ENCODE measurements at regions not wholly inside any gene's neighbourhood (a gene's known extent, or its start where the extent isn't known, plus 50 kb on each side); places are given as distances from the start of the nearest gene placed in this dataset.
"Not testable (repeated sequence)": the region's sequence is repeated elsewhere in the genome, so short reads cannot be mapped to it uniquely, and the experiment has no call there.

DNA sequence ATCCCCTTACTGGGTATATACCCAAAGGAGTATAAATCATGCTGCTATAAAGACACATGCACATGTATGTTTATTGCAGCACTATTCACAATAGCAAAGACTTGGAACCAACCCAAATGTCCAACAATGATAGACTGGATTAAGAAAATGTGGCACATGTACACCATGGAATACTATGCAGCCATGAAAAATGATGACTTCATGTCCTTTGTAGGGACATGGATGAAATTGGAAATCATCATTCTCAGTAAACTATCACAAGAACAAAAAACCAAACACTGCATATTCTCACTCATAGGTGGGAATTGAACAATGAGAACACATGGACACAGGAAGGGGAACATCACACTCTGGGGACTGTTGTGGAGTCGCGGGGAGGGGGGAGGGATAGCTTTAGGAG lies 161.7 kb upstream of the PHACTR1 start:
- DNase-seq, result not testable (repeated sequence)

DNA sequence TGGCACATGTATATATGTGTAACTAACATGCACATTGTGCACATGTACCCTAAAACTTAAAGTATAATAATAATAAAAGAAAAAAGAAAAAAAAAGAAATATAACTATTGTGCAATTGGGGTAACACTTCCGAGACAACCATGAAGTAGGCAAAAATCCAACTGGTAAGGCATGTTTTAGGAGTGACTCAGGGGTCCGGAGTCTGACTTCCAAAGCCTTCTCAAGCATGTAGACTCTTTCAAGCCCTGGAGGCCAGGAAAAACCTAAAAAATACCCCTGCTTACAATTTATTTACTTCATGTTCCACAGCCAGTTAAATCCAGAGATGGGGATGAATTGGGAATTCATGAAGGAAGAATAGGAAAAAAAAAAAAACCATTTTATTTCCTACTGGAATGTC lies 161.3 kb upstream of the PHACTR1 start:
- no peak for DNase-seq

- DNase-seq, result no peak
Measured at GRCh38 chr6:12555781-12556180, 160.8 kb upstream of the PHACTR1 start.

GRCh38 chr6:12557765-12558164 lies 158.8 kb upstream of the PHACTR1 start:
- DNase-seq, result no peak

DNA sequence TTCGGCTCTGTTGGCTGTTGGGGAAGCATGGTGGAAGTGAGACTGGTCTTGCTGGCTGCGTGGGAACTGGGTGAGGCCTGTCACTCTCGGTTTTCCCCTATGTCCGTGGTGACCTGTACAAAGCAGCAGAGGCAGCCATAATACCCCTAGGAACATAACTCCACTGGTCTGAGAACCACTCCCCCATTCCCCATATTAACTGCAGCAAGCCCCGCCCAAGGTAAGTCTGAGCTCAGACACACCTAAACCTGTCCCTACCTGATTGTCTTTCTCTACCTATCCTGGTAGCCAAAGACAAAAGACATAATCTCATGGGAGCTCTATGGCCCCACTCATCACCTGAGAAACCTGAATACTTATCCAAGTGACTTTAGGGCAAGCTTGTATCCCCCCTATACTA lies 156.3 kb upstream of the PHACTR1 start:
- DNase-seq, result no peak

DNA sequence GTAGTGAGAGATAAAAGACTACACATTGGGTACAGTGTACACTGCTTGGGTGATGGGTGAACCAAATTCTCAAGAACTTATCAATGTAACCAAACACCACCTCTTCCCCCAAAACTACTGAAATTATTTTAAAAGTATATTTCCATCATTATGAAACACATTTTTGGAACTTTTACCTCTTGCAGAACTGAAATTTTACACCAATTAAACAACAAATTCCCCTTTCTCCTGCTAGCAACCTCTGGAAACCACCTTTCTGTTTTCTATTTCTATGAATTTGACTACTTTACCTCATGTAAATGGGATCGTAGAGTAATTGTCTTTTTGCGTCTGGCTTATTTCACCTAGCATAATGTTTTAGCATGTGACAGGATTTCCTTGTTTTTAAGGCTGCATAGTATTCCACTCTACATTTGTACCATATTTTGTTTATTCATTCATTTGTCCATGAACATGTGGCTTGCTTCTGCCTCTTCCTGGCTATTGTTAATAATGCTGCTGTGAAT lies 149.9 kb upstream of the PHACTR1 start:
- no peak for DNase-seq

- DNase-seq, result no peak
Measured at GRCh38 chr6:12567682-12568081, 148.9 kb upstream of the PHACTR1 start.

DNA sequence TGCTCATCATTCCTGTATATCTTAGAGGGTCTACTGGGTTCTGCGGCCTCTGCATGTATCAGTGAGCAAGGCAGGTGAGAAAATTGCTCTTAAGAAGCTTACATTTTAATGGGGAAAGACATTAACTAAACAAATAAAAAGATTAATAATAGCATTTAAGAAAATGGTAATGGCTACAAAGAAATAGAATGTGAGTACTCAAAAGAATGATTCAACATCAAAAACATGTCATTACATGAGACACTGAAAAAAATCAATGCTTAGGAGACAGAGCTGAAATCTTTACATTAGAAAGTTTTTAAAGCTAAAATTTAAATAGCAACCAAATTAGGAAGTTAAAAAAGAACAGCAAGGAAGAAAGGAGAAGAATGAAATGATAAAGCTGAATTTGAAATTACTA lies 146.9 kb upstream of the PHACTR1 start:
- no peak for DNase-seq

GRCh38 chr6:12570461-12571030 lies 146.0 kb upstream of the PHACTR1 start:
- no peak for DNase-seq

DNA sequence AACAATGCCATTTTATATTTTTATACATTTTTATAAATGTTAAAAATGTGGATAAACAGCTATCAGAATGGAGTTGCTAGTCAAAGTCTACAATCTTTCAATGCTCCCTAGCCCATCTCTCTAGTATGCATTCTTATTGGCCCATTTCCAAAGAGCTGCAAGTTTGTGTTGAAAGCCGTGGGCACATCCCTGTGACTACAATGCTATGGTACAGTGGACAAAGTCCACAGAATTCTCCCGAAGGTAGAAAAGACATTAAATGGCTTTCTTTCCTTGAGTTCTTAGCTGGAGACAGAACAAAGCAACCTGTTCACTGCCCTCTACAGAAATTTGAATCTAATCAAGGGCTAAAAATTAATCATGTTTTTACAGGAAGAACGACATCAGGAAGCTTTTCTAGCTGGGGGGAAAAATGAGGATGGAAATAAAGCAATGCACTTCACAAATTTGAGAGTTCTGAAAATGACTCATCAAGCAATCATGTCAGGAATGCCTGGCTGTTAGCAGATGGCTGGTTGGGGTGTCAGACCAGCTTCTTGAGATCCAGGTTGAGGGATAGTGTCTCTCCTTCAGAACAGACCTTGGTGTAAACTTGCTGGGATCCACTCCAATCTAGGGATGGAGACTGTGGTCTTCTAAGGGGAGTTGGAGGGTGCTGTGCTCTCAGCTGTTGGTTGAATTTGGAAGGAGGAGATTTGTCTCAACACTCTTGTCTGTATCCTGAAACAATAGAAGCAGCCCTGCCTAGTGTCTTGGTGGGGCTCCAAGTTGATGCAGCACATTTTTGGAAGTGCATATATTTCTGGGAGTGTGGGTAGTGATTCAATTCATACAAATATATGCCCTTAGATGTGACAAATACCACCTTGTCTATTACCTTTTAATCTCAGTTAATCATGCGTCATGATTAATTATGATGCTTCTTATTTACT lies 143.4 kb upstream of the PHACTR1 start:
- DNase-seq, result no peak

DNA sequence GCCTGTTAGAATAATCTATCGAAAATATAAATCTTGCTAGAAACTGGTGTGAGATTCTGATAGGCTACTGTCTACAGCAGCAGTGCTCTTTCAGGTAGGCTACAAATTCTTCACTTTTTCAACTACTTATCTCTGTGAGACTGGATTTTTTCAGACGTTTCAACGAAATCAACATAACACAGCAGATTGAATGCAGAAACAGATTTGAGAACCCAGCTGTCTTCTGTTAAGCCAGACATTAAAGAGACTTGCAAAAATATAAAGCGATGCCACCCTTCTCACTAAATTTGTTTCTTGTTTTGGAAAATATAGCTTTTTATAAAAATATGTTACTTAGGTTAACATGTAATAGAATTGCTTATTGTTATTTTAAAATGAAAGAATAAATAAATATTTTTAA lies 140.6 kb upstream of the PHACTR1 start:
- no peak for DNase-seq

- DNase-seq, result no peak
Measured at GRCh38 chr6:12576389-12576788, 140.2 kb upstream of the PHACTR1 start.

DNA sequence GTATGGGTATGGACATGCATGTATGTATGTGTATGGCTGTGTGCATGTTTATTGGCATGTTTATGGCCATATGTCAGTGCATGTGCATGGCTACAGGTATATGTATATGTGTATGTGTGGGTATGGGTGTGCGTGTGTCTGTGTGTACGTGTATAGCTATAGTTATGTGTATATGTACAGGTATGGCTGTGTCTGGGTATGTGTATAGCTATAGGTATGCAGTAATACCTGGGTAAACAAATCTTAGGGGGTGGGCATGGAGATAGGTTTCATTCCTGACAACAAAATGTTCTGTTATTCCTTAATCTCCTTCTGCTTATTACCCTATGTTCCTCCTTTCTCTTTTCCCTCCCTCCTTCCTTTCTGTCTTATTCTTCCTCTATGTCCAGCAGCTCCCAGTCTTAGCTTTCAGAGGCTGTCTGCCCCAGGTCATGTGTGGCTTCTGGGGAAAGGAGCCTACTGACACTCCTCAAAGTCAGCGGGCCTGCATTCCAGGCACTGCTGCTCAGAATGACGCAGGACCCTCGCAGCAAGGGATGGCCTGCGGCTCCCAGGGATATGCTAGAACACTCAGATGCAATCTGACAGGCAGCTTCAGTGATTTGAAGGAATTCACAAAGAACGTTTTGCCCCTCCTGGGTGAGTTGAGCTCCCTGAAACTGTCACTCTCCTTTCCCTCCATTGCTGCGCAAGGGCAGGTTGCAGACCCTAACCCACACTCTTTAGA lies 139.3 kb upstream of the PHACTR1 start:
- no peak for DNase-seq

DNA sequence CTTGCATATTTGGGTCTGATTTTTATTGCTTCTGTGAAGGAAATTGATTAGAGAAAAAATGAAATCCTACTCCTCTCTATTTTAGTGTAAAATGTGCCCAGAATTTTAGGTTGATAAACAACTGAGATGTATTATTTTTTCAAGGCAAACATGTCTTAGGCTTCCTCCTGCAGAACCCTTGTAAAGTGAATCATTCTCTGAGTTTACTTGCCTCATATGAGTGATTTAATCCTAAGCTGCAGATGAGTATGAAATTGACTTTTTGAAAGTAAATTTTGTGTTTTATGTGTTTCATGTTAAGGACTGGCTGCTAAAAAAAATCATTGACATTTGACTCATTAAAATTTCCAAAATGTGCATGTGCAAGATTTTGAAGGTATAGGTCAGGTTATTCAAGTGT lies 138.5 kb upstream of the PHACTR1 start:
- DNase-seq, result no peak

GRCh38 chr6:12578751-12579150 lies 137.8 kb upstream of the PHACTR1 start:
- DNase-seq, result no peak

DNA sequence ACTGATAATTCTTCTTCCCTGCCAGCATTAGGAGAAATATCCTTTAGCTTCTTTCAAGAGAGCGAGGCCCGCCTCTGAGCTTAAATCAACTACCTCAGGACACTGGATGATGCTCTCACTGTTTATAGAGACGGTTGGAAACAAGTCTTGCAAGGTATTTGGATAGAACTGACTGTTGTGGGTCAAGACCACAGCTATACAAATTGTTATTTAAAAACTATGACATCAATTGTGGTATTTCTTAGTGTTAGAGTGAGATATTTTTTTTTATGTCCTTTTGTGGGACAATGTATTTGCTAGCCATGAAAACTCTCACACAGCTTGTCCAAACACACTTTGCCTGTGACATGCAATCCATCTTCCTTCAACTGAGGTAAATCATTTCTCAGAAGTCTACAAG lies 136.3 kb upstream of the PHACTR1 start:
- no peak for DNase-seq

GRCh38 chr6:12582421-12583110 lies 134.0 kb upstream of the PHACTR1 start:
- no peak for DNase-seq

GRCh38 chr6:12584631-12585405 lies 131.7 kb upstream of the PHACTR1 start:
- no peak for DNase-seq

GRCh38 chr6:12585497-12585958 lies 131.0 kb upstream of the PHACTR1 start:
- DNase-seq, result no peak

GRCh38 chr6:12586721-12587480 lies 129.7 kb upstream of the PHACTR1 start:
- no peak for DNase-seq

GRCh38 chr6:12590901-12591300 lies 125.7 kb upstream of the PHACTR1 start:
- no peak for DNase-seq
